OCI-M2 (cell line): ENCODE measurements at regions not wholly inside any gene's neighbourhood (a gene's known extent, or its start where the extent isn't known, plus 50 kb on each side); places are given as distances from the start of the nearest gene placed in this dataset.

Experiments used
- DNase-seq: peaks from one replicate; lab custom pipeline; 2025; ENCODE audit not compliant: unreplicated experiment; lab: John Stamatoyannopoulos, UW

GRCh38 chr14:34219661-34220377, 242.2 kb downstream of the SPTSSA start:
- DNase-seq = no peak

DNA sequence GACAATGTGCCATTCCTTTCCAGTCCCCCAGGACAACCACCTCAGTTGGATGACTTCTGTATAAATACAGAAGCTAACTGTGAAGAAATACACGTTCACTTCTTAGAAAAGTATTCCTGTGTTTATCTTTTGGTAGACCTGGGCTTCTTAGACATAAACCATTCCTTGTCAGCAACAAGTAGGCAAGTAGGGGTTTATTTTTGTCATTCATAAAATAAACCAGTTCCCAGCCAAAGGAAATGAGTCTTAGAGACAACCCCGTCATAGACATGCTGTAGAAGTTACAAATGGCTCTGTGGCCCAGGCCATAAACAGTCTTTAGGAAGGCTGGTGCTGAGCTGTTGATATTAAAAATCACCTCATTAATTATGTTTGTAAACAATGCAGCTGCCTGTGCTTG, 243.2 kb downstream of the SPTSSA start:
- no peak for DNase-seq

GRCh38 chr14:34214961-34215360, 247.1 kb downstream of the SPTSSA start:
- DNase-seq = no peak

DNA sequence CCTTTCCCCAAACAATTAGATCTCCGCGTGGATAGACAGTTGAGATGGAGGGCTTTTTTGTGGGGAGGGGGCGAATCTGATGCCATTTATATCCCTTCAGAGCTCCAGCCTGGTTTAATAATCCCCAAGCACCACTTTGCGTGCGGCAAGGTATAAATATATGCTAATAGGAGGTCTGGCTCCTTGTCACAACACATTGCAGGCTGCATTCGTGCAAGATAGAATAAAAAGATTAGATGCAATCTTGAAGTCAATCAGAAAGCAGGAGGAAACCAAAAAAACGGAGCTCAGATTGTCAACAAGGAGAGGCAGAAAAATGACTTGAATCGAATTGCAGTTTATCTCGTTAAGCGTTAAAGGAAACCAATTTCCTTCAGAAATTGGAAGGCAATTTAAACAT, 248.7 kb downstream of the SPTSSA start:
- no peak for DNase-seq

GRCh38 chr14:34212172-34212929, 249.7 kb downstream of the SPTSSA start:
- no peak for DNase-seq

GRCh38 chr14:34211732-34212131, 250.3 kb downstream of the SPTSSA start:
- DNase-seq = no peak

DNA sequence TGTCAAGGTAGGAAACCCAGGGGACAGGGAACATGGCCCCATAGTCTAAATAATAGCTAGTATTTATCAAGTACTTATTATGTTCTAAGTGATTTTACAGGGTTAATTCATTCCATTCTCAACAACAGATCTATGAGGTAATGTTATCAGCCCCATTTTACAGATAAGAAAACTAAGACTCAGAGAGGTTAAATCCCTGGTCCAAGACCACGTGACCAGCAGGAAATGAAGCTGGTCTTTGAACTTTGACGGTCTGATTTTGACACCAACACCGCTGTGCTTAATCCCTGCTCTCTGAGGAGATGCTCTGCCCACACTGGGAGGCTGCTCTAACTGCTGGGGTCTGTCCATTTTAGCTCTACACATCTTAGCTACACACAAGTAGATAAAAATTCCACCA, 253.5 kb downstream of the SPTSSA start:
- no peak for DNase-seq

DNA sequence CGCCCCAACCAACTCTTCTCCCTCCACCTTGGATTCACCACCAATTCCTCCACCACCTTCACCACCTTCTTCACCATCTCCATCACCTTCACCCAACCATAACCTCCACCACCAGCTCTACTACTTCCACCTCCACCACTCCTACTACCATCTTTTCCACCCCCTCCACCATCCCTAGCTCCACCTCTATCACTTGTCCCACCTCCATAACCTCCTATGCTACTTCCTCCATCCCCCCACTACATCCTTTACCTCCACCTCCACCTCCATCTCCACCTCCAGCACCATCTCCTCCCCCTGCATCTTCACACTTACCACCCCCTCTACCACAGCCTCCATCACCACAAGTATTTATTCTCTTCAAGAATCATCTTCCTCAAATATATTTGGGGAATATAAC, 254.9 kb upstream of the EGLN3 start:
- no peak for DNase-seq

DNA sequence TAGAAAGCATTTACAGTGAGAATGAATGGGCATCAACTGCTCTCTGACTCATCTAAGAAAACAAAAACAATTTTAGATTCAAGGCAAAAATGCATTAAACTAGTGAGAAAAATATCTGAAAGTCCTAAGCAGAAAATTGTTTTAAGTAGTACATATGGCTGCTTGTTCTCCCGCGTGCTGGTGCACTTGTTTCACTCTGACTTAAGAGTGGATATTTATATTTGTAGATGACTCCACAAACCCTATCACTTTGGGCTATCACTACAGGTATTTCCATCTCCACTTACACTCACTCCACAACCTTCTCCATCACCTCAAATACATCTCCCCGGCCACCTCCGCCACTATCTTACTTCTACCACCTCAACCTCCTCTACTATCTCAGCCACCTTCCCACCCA, 253.9 kb upstream of the EGLN3 start:
- no peak for DNase-seq

DNA sequence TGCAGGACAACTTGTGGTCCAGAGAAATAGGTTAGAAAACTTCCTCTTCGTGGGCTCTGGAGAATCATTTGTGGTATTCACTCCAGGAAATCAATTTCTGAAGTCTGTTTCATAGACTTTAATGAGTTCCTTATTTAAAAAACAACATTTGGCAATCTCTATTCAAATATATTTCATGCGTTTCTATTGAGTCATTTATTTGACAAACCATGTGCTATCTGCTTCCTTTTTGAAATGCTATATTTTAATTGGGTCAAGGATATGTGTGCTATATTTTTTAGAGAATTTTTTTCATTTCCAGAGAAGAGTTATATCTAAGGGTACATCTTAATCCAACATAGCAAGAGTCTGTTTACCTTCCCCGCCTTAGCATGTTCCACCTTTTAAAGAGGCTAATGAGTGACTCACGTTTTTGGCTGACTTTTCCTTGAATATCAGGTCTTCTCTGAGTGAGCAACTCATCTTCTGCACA, 252.4 kb upstream of the EGLN3 start:
- DNase-seq = no peak

DNA sequence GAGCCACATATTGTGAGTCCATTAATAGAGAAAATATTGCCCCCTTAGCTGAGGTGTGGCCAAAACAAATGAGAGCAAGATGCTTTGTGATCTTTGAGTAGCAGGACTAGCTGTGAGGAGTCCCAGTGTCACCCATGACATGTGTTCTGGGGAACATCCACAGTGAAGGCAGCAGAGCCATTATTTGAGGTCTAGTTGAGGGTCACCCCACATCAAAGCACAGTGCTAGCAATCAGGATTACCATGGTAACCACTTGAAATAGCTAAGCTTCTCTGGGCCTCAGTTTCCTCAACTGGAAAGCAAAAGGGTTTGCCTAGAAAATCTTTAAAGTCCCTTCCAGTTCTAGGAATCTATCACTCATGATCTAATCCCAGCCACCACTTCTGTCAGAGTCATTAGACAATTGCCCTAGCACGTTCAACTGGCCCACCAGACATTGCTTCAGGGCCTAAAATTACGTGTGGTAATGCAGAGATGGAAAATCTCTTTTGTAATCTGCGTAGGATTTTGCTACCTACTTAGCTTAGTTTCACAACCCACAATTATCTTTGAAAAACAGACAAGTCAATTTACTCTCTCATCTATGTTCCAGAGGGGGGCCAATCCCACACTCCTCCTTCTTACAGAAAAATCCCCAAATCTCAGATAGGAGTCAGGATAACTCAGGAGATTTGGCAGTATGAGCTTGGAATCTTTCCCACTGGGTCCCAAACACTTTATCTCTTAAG, 251.2 kb upstream of the EGLN3 start:
- no peak for DNase-seq

- no peak for DNase-seq
Observed at GRCh38 chr14:34199585-34199984, 248.7 kb upstream of the EGLN3 start.

DNA sequence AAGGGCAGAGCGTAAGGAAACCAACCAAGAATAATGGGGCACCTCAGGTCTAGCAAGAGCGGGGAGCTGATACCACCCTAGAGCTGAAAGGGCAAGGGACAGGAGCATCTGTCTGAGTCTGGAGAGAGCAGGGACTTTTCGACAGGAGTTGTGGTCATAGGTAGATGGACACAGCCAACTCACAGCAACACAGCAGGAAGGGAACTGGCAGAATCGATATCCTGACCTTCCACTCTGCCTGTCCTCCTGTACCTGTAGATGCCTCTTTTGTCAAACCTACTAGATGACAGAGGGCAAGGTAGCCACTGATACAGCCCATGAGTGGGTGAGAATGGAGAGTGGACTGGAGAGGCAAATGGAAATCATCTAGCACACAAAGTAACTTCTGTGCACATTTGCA, 247.2 kb upstream of the EGLN3 start:
- no peak for DNase-seq

DNA sequence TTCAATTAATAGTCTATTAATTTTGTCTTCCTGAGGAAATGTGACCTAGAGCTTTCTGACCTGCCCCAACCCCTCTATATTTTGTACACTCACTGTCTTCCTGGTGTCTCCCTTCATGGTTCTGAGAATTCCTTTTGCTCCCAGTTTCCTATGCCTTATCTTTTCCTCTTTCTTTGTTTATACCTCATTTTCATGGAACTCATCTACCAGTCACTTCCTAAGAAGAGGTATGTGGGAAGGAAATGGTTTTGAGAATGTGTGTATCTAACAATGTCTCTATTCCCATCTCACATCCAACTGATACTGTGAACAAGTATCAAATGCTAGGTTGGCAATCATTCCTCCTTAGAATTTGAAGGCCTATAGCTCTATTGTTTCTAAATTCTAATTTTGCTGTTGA, 245.1 kb upstream of the EGLN3 start:
- DNase-seq = no peak

GRCh38 chr14:34190717-34191116, 239.8 kb upstream of the EGLN3 start:
- DNase-seq = no peak

- DNase-seq = no peak
Observed at GRCh38 chr14:34189866-34190265, 239.0 kb upstream of the EGLN3 start.

- DNase-seq = no peak
Observed at GRCh38 chr14:34187519-34188044, 236.7 kb upstream of the EGLN3 start.

- no peak for DNase-seq
Observed at GRCh38 chr14:34187061-34187460, 236.2 kb upstream of the EGLN3 start.

DNA sequence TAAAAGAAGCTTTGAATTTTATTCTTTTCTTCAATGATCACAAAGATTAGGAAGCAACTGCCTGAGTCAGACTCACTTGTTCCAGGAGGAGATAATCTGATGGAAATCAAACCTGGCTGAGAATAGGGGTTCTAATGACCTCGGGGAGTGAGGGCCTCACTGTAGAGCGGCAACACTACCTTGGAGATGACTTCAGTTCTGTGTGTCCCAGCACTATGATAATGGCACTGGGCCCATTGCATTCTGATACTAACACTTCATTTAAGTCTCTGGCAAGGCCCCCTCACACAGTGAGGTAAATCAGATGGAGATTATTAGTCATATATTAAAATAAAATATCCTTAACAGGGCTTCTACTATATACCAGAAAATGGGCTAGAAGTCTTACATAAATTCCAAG, 233.3 kb upstream of the EGLN3 start:
- no peak for DNase-seq

- no peak for DNase-seq
Observed at GRCh38 chr14:34183478-34183877, 232.6 kb upstream of the EGLN3 start.

GRCh38 chr14:34181338-34181737, 230.5 kb upstream of the EGLN3 start:
- DNase-seq = no peak

DNA sequence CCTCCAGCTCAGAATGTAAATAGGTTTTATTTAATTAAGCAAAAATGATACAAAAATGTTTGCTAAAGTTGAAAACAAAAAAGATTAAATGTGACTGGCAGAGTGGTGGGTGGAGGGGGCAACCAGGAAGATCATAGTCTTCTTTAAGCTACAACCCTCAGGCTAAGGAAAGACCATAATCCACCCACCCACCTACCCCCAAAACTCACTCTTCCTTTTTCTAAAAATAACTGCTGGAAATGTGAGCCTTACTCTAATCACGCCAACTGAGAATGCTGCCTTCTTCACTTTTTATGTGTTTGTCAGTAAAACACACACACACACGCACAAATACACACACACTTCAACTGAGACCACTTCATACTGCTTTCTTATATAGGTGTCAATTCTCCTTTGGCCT, 230.0 kb upstream of the EGLN3 start:
- no peak for DNase-seq
